ENCODE measurements at regions not wholly inside any gene's neighbourhood (a gene's known extent, or its start where the extent isn't known, plus 50 kb on each side); places are given as distances from the start of the nearest gene placed in this dataset.

GRCh38 chr12:91836264-91836663 is 309.4 kb downstream of the BTG1 start:
- Histone ChIP-seq H3K9ac (ENCODE audit: low read depth in 1 of 2, low read length in 2 of 2) (no peak overlapping the region), H3K27ac (ENCODE audit: low read depth in 1 of 2, low read length in 2 of 2) (no peak overlapping the region), H3K27me3 (ENCODE audit: control insufficient read depth in 4 of 4, insufficient read depth in 4 of 4, low read length in 3 of 4) (no peaks in the 10 kb centered on the region), H3K4me3 (ENCODE audit: low read depth in 1 of 3, low read length in 3 of 3) (no peak overlapping the region), H3K9me3 (ENCODE audit: control insufficient read depth in 4 of 4, low read length in 3 of 4) (no peaks in the 10 kb centered on the region), H3K36me3 (ENCODE audit: control insufficient read depth in 4 of 4, insufficient read depth in 3 of 4, low read depth in 1 of 4, low read length in 3 of 4) (no peaks in the 10 kb centered on the region), H3K4me1 (ENCODE audit: control insufficient read depth in 4 of 4, insufficient read depth in 4 of 4, low read length in 3 of 4) (no peaks in the 10 kb centered on the region)
- no peak for TF ChIP-seq ATF3 (IDR thresholded peaks at IDR 0.05)
- no peak for TF ChIP-seq NR2F2 (IDR thresholded peaks at IDR 0.05)
- no peak for TF ChIP-seq HNF4A (conservative IDR thresholded peaks at IDR 0.05)
- TF ChIP-seq EGR1 (IDR thresholded peaks at IDR 0.05; ENCODE audit: low read depth in 2 of 2), result no peak
- TF ChIP-seq FOXA1 (IDR thresholded peaks at IDR 0.05), result no peak
- no peak for TF ChIP-seq GABPA (IDR thresholded peaks at IDR 0.05 in 1 of 2, conservative IDR thresholded peaks at IDR 0.05 in 1 of 2)
- TF ChIP-seq ZBTB33 (IDR thresholded peaks at IDR 0.05), result no peak
- no peak for TF ChIP-seq CTCF (IDR thresholded peaks at IDR 0.05; ENCODE audit: low read depth, low read length, missing input control)
- TF ChIP-seq JUND (IDR thresholded peaks at IDR 0.05), result no peak
- TF ChIP-seq HNF4G (IDR thresholded peaks at IDR 0.05), result no peak
- TF ChIP-seq FOXA2 (IDR thresholded peaks at IDR 0.05), result no peak
- no peak for TF ChIP-seq RAD21 (IDR thresholded peaks at IDR 0.05)
- TF ChIP-seq REST (IDR thresholded peaks at IDR 0.05), result no peak
- no peak for TF ChIP-seq RXRA (IDR thresholded peaks at IDR 0.05)
- TF ChIP-seq MAX (IDR thresholded peaks at IDR 0.05), result no peak
- no peak for TF ChIP-seq YY1 (IDR thresholded peaks at IDR 0.05)
- TF ChIP-seq SP1 (IDR thresholded peaks at IDR 0.05), result no peak
- TF ChIP-seq TAF1 (conservative IDR thresholded peaks at IDR 0.05), result no peak
- no peak for DNase-seq (ENCODE audit: low spot score)
- 74% methylated on average over 1 of the region's 1 CpG for WGBS

GRCh38 chr12:91835693-91836092 is 310.0 kb downstream of the BTG1 start:
- Histone ChIP-seq H3K27ac (ENCODE audit: low read depth in 1 of 2, low read length in 2 of 2) (no peak overlapping the region), H3K36me3 (ENCODE audit: control insufficient read depth in 4 of 4, insufficient read depth in 3 of 4, low read depth in 1 of 4, low read length in 3 of 4) (no peaks in the 10 kb centered on the region), H3K4me3 (ENCODE audit: low read depth in 1 of 3, low read length in 3 of 3) (no peak overlapping the region), H3K9ac (ENCODE audit: low read depth in 1 of 2, low read length in 2 of 2) (no peak overlapping the region), H3K4me1 (ENCODE audit: control insufficient read depth in 4 of 4, insufficient read depth in 4 of 4, low read length in 3 of 4) (no peaks in the 10 kb centered on the region), H3K9me3 (ENCODE audit: control insufficient read depth in 4 of 4, low read length in 3 of 4) (no peaks in the 10 kb centered on the region), H3K27me3 (ENCODE audit: control insufficient read depth in 4 of 4, insufficient read depth in 4 of 4, low read length in 3 of 4) (no peaks in the 10 kb centered on the region)
- DNase-seq (ENCODE audit: low spot score), result no peak
- TF ChIP-seq RAD21 (IDR thresholded peaks at IDR 0.05) (no peak), HNF4A (conservative IDR thresholded peaks at IDR 0.05) (peak; percentile 57 to 69)

Measured in liver (tissue), 8 donors.